ENCODE measurements at regions not wholly inside any gene's neighbourhood (a gene's known extent, or its start where the extent isn't known, plus 50 kb on each side); places are given as distances from the start of the nearest gene placed in this dataset.

- no peaks in the 10 kb centered on the region for H3K36me3 ChIP-seq (ENCODE audit: insufficient read depth, low read length)
- no peaks in the 10 kb centered on the region for H3F3A ChIP-seq (ENCODE audit: insufficient read depth, low read length, poor library complexity, severe bottlenecking)
- no peaks in the 10 kb centered on the region for H3K9me3 ChIP-seq (ENCODE audit: low read length)
- H3K27me3 ChIP-seq (ENCODE audit: insufficient read depth, low read depth, low read length): no peaks in the 10 kb centered on the region
- H3K9ac ChIP-seq (ENCODE audit: low read length): no peak overlapping the region
- no peaks in the 10 kb centered on the region for H3K9me2 ChIP-seq (ENCODE audit: insufficient read depth, low read length)
- H3K27ac ChIP-seq (ENCODE audit: low read length): no peak overlapping the region
- no peak overlapping the region for H2AFZ ChIP-seq (ENCODE audit: low read depth, low read length)
- no peaks in the 10 kb centered on the region for H3K79me2 ChIP-seq (replicated peaks; ENCODE audit: insufficient read depth, low read length)
- H3K4me2 ChIP-seq (ENCODE audit: low read length): no peak overlapping the region
- no peaks in the 10 kb centered on the region for H4K20me1 ChIP-seq (ENCODE audit: insufficient read depth)
- TF ChIP-seq SMC3 (conservative IDR thresholded peaks at IDR 0.05; ENCODE audit: poor library complexity) (no peak), EP300 (conservative IDR thresholded peaks at IDR 0.05; ENCODE audit: poor library complexity, severe bottlenecking) (no peak), MXI1 (conservative IDR thresholded peaks at IDR 0.05; ENCODE audit: poor library complexity, severe bottlenecking) (no peak)
- TF ChIP-seq, protein P1, sequence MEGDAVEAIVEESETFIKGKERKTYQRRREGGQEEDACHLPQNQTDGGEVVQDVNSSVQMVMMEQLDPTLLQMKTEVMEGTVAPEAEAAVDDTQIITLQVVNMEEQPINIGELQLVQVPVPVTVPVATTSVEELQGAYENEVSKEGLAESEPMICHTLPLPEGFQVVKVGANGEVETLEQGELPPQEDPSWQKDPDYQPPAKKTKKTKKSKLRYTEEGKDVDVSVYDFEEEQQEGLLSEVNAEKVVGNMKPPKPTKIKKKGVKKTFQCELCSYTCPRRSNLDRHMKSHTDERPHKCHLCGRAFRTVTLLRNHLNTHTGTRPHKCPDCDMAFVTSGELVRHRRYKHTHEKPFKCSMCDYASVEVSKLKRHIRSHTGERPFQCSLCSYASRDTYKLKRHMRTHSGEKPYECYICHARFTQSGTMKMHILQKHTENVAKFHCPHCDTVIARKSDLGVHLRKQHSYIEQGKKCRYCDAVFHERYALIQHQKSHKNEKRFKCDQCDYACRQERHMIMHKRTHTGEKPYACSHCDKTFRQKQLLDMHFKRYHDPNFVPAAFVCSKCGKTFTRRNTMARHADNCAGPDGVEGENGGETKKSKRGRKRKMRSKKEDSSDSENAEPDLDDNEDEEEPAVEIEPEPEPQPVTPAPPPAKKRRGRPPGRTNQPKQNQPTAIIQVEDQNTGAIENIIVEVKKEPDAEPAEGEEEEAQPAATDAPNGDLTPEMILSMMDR (IDR thresholded peaks at IDR 0.05; ENCODE audit: poor library complexity, severe bottlenecking): no peak
- TF ChIP-seq, protein P2, sequence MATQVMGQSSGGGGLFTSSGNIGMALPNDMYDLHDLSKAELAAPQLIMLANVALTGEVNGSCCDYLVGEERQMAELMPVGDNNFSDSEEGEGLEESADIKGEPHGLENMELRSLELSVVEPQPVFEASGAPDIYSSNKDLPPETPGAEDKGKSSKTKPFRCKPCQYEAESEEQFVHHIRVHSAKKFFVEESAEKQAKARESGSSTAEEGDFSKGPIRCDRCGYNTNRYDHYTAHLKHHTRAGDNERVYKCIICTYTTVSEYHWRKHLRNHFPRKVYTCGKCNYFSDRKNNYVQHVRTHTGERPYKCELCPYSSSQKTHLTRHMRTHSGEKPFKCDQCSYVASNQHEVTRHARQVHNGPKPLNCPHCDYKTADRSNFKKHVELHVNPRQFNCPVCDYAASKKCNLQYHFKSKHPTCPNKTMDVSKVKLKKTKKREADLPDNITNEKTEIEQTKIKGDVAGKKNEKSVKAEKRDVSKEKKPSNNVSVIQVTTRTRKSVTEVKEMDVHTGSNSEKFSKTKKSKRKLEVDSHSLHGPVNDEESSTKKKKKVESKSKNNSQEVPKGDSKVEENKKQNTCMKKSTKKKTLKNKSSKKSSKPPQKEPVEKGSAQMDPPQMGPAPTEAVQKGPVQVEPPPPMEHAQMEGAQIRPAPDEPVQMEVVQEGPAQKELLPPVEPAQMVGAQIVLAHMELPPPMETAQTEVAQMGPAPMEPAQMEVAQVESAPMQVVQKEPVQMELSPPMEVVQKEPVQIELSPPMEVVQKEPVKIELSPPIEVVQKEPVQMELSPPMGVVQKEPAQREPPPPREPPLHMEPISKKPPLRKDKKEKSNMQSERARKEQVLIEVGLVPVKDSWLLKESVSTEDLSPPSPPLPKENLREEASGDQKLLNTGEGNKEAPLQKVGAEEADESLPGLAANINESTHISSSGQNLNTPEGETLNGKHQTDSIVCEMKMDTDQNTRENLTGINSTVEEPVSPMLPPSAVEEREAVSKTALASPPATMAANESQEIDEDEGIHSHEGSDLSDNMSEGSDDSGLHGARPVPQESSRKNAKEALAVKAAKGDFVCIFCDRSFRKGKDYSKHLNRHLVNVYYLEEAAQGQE (IDR thresholded peaks at IDR 0.05; ENCODE audit: borderline replicate concordance): no peak
- H3K4me3 ChIP-seq (ENCODE audit: low read length): no peak overlapping the region
Observed at GRCh38 chr3:168956076-168956475, 707.4 kb downstream of the MECOM start.

- Histone ChIP-seq H3K27ac (ENCODE audit: low read length) (no peak overlapping the region), H2AFZ (ENCODE audit: low read depth, low read length) (no peak overlapping the region), H3K27me3 (ENCODE audit: insufficient read depth, low read depth, low read length) (no peaks in the 10 kb centered on the region), H3F3A (ENCODE audit: insufficient read depth, low read length, poor library complexity, severe bottlenecking) (no peaks in the 10 kb centered on the region), H3K4me3 (ENCODE audit: low read length) (no peak overlapping the region), H3K9ac (ENCODE audit: low read length) (no peak overlapping the region), H3K79me2 (replicated peaks; ENCODE audit: insufficient read depth, low read length) (no peaks in the 10 kb centered on the region), H3K9me3 (ENCODE audit: low read length) (no peaks in the 10 kb centered on the region), H3K36me3 (ENCODE audit: insufficient read depth, low read length) (no peaks in the 10 kb centered on the region), H3K4me2 (ENCODE audit: low read length) (no peak overlapping the region), H3K9me2 (ENCODE audit: insufficient read depth, low read length) (no peaks in the 10 kb centered on the region), H4K20me1 (ENCODE audit: insufficient read depth) (no peaks in the 10 kb centered on the region)
- no peak for TF ChIP-seq EZH2 (IDR thresholded peaks at IDR 0.05; ENCODE audit: borderline replicate concordance, insufficient read depth, low read length, poor library complexity, severe bottlenecking)
- peak; percentile 56 for TF ChIP-seq RAD21 (conservative IDR thresholded peaks at IDR 0.05)
- TF ChIP-seq MXI1 (conservative IDR thresholded peaks at IDR 0.05; ENCODE audit: poor library complexity, severe bottlenecking): no peak
- TF ChIP-seq, protein P1 (IDR thresholded peaks at IDR 0.05; ENCODE audit: poor library complexity, severe bottlenecking): peak; percentile 57
- no peak for TF ChIP-seq TAF1 (IDR thresholded peaks at IDR 0.05; ENCODE audit: low read depth)
- TF ChIP-seq SMC3 (conservative IDR thresholded peaks at IDR 0.05; ENCODE audit: poor library complexity): peak; percentile 52
- TF ChIP-seq EP300 (conservative IDR thresholded peaks at IDR 0.05; ENCODE audit: poor library complexity, severe bottlenecking): no peak
- no peak for TF ChIP-seq POLR2AphosphoS5 (IDR thresholded peaks at IDR 0.05)
- TF ChIP-seq, protein P2 (IDR thresholded peaks at IDR 0.05; ENCODE audit: borderline replicate concordance): no peak
Observed at GRCh38 chr3:168952551-168952950, 711.0 kb downstream of the MECOM start.
